HEK293T (cell line): ENCODE measurements at regions not wholly inside any gene's neighbourhood (a gene's known extent, or its start where the extent isn't known, plus 50 kb on each side); places are given as distances from the start of the nearest gene placed in this dataset.

Experiments used
- ARNT ChIP-seq: fragments of 450-650 bp; IDR thresholded peaks from 2 replicates; pipeline ENCODE4 v1.6.1; 2017; ENCODE audit warnings: mild to moderate bottlenecking
- BHLHE40 ChIP-seq: fragments of 450-650 bp; IDR thresholded peaks from 2 replicates; pipeline ENCODE4 v1.6.1; 2016; ENCODE audit warnings: mild to moderate bottlenecking, moderate library complexity, borderline replicate concordance
- CTBP1 ChIP-seq: fragments of 450-650 bp; IDR thresholded peaks from 2 replicates; pipeline ENCODE4 v1.6.1; 2016; ENCODE audit warnings: borderline replicate concordance
- ELF4 ChIP-seq: fragments of 450-650 bp; IDR thresholded peaks from 2 replicates; pipeline ENCODE4 v1.6.1; 2017; ENCODE audit warnings: antibody characterized with exemption
- FOXA1 ChIP-seq: fragments of 450-650 bp; IDR thresholded peaks from 2 replicates; pipeline ENCODE4 v1.6.1; 2016; ENCODE audit warnings: mild to moderate bottlenecking
- FOXK2 ChIP-seq: fragments of 450-650 bp; IDR thresholded peaks from 2 replicates; pipeline ENCODE4 v1.6.1; 2016; ENCODE audit warnings: mild to moderate bottlenecking
- FOXM1 ChIP-seq: fragments of 450-650 bp; IDR thresholded peaks from 2 replicates; pipeline ENCODE4 v1.6.1; 2017; ENCODE audit warnings: mild to moderate bottlenecking, borderline replicate concordance
- HDGF ChIP-seq: fragments of 450-650 bp; IDR thresholded peaks from 2 replicates; pipeline ENCODE4 v1.6.1; 2017; ENCODE audit warnings: antibody characterized with exemption, borderline replicate concordance
- LEF1 ChIP-seq: fragments of 450-650 bp; IDR thresholded peaks from 2 replicates; pipeline ENCODE4 v1.6.1; 2017; ENCODE audit warnings: mild to moderate bottlenecking, borderline replicate concordance
- NFRKB ChIP-seq: fragments of 450-650 bp; IDR thresholded peaks from 2 replicates; pipeline ENCODE4 v1.6.1; 2016; ENCODE audit warnings: mild to moderate bottlenecking, moderate library complexity
- PKNOX1 ChIP-seq: fragments of 450-650 bp; IDR thresholded peaks from 2 replicates; pipeline ENCODE4 v1.6.1; 2016
- SP1 ChIP-seq: fragments of 450-650 bp; IDR thresholded peaks from 2 replicates; pipeline ENCODE4 v1.6.1; 2017
- SUZ12 ChIP-seq: fragments of 450-650 bp; IDR thresholded peaks from 2 replicates; pipeline ENCODE4 v1.6.1; 2016; ENCODE audit warnings: mild to moderate bottlenecking
- TARDBP ChIP-seq: fragments of 450-650 bp; IDR thresholded peaks from 2 replicates; pipeline ENCODE4 v1.6.1; 2016

- no peak for TF ChIP-seq ELF4
- no peak for TF ChIP-seq ARNT
- TF ChIP-seq FOXM1 = no peak
- no peak for TF ChIP-seq NFRKB
- no peak for TF ChIP-seq TARDBP
- TF ChIP-seq SP1 = no peak
- TF ChIP-seq CTBP1 = no peak
- TF ChIP-seq FOXA1 = no peak
- no peak for TF ChIP-seq FOXK2
- no peak for TF ChIP-seq PKNOX1
- no peak for TF ChIP-seq SUZ12
- TF ChIP-seq BHLHE40 = no peak
- TF ChIP-seq LEF1 = no peak
- no peak for TF ChIP-seq HDGF
These were observed 619.9 kb downstream of the KIF4B start for GRCh38 chr5:155633338-155633957.
